ENCODE measurements at regions not wholly inside any gene's neighbourhood (a gene's known extent, or its start where the extent isn't known, plus 50 kb on each side); places are given as distances from the start of the nearest gene placed in this dataset.

GRCh38 chr3:170689296-170689829 is 103.5 kb upstream of the SLC7A14 start:
- TF ChIP-seq POLR2A (IDR thresholded peaks at IDR 0.05): no peak
- no peak for TF ChIP-seq CTCF (IDR thresholded peaks at IDR 0.05)

Measured in breast epithelium (tissue), 3 donors.